NCI-H2171 treated with DMSO at 0.1 percent for 48 hours (cell line): ENCODE measurements at regions not wholly inside any gene's neighbourhood (a gene's known extent, or its start where the extent isn't known, plus 50 kb on each side); places are given as distances from the start of the nearest gene placed in this dataset.
"Not testable (repeated sequence)": the region's sequence is repeated elsewhere in the genome, so short reads cannot be mapped to it uniquely, and the experiment has no call there.

Experiments used
- DNase-seq: peaks from one replicate; lab custom pipeline; 2025; lab: John Stamatoyannopoulos, UW

DNA sequence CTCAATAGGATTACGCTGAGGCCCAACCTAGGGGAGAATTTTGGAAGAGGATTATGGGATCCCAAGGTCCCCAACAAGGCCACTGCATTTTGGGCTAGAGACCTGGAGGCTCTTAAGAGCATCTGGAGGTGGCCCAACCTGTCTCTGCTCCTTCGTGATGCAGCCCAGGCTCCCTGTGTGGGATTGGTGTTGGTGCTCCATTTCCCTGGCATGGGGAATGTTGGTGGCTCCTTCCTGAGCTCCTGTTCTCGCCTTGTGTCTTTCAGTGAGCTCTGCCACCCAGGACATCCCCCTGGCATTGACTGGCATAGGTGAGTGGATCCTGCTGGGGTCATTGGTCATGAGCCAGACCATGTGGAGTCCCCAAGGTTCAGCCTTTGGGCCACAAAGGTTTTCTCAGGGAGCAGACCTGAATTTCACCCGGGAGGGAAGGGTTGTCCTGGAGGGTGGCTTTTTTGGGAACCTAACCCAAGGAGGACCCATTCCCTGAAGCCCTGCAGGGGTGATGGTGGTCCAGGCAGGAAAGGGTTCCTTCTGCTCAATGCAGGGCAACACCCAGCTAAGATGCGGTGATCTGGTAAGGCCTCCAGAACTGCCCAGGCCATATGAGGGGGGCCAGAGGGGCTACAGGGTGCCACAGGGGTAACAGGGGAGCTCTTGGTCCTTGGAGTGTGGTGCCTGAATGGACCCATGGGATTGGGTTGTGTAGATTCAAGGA lies 202.5 kb downstream of the UBE3A start:
- no peak for DNase-seq

DNA sequence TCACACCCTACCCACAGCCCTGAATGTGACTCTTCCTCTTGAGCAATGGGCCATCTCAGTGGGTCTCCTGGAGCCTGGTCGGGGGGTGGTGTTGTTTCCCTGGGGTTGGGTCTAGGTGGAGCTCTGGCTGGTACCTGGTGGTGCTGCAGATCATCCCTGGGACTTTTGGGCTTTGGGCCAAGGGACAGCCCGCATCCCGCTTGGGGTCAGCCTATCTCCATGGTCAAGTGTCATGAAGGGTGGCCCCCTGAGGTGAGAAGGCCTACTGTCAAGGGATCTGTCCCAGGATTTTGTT lies 202.0 kb downstream of the UBE3A start:
- no peak for DNase-seq

DNA sequence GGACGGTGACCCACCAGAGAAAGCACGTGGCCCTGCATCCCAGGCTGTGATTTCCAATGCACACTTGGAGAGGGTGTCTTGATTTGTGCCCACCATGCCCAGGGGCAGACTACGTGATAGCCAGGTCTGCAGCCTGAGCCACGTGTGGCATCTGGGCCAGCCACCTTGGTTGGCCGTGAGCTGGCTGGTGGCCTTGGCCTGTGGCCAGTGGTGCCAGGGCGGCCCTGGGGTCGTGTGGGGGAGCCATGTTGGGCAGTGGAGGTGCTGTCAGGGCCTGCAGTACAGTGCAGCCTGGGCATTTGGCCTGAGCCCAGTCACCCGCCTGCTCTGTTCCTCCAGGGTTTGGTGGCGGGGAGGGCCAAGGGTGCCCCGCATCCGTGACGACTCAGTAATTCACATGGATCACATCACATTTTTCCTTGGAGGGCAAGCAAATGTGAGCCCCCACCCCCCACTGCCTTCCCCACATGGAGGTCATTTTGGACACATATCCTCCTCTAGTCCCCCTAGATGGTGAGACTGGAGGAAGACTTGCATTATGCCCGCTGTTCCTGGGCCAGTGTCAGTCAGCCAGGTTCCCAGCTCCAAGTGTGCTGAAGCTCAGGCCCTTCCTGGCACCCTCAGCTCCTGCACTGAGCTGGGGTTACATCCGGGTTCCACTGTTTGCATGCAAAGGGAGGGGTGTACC lies 201.4 kb downstream of the UBE3A start:
- DNase-seq: no peak

DNA sequence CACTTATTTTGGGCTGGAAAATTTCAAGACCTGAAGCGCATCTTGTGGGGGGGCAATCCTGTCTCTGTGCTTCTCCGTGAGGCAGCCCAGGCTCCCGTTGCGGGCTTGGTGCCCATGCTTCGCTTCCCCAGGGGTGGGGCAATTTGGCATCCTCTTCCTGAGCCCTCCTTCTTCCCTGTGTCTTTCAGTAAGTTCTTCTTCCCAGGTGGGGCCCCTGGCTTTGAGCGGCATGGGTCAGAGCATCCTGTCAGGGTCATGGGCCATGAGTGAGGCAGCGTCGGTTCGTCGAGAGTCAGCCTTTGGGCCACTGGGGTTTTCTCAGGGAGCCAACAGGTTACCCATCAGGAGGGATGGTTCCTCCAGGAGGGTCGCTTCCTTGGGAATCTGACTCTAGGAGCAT lies 200.7 kb downstream of the UBE3A start:
- no peak for DNase-seq

DNA sequence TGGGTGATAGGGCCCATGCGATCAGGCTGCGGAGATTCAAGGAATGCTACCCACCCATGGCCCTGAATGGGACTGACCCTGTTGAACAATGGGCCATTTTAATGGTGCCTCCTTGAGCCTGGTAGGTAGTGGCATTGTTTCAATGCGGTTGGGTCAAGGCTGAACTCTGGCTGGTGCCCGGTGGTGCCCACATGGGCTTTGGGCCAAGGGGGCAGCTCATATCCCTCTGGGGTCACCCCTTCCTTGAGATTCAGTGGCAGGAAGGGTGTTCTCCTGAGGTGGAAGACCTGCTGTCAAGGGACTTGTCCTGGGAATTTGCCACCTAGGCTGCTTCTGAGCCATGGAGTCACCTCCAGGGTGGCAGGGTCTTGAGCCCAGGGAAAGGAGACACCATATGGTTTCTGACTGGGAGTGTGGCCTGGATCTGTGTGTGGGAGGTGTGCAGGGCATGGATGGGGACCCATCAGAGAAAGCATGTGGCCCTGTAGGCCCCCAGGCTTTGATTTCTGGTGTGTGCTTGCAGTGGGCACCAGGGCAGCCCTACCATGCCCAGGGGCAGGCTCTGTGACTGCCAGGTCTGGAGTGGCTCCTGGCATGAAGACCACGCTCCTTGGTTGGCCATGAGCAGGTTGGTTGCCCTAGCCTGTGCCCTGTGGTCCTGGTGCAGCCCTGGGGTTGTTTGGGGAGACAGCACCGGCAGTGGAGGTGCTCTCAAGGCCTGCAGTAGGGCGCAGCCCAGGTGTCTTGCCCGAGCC lies 199.9 kb downstream of the UBE3A start:
- DNase-seq: no peak

DNA sequence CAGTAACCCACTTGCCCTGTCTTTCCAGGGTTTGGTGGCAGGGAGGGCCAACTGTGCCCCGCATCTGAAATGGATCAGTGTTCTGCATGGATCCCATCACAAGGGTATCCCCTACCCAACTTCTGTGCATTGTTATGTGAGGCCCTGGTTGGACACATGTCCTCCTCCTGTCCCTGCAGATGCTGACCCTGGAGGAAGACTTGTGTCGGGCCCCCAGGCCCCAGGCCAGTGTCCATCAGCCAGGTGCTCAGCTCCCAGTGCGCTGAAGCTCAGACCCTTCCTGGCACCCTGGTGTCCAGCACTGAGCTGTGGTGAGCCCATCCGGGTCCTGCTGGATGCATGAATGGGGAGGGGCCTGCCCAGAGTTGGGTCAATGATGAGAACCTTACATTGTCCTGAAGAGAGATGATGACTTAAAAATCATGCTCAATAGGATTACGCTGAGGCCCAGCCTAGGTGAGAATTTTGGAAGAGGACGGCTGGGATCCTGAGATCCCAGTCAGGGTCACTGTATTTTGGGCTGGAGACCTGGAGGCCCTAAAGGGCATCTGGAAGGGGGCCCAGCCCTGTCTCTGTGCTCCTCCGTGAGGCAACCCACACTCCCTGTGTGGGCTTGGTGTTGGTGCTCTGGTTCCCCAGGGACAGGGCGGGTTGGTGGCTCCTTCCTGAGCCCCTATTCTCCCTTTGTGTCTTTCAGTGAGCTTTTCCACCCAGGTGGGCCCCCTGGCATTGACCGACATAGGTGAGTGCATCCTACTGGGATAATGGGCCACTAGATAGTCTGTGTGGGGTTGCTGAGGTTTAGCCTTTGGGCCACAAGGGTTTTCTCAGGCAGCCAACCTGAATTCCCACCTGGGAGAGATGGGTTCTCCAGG lies 199.1 kb downstream of the UBE3A start:
- DNase-seq: no peak

DNA sequence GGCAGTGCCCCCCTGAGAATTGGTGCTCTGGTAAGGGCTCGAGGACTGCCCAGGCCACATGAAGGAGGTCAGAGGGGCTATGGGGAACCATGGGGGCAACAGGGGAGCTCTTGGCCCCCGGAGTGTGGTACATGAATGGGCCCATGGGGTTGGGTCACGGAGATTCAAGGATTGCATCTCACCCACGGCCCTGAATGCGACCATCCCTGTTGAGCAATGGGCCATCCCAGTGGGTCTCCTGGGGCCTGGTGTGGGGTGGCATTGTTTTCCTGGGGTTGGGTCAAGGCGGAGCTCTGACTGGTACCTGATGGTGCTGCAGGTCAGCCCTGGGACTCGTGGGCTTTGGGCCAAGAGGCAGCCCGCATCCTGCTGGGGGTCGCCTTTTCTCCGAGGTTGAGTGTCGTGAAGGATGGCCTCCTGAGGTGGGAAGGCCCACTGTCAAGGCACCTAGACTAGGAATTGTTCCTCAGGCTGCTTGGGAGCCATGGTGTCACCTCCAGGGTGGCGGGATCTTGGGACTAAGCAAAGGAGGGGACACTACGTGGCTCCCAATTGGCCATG lies 198.3 kb downstream of the UBE3A start:
- no peak for DNase-seq

DNA sequence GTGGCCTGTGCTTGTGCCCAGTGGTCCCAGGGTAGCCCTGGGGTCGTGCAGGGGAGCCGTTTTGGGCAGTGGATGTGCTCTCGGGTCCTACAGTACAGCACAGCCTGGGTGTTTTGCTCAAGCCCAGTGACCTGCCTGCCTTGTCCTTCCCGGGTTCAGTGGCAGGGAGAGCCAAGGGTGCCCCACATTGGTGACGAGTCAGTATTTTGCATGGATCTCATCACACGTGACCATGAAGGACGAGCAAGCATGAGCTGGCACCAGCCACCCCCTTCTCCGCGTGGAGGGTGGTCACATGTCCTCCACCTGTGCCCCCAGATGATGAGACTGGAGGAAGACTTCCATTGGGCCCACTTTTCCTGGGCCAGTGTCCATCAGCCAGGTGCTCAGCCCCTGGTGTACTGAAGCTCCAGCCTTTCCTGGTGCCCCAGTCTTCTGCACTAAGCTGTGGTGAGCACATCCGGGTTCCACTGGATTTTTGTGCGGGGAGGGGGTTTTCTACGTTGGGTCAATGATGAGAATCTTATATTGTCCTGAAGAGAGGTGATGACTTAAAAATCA lies 197.5 kb downstream of the UBE3A start:
- no peak for DNase-seq

DNA sequence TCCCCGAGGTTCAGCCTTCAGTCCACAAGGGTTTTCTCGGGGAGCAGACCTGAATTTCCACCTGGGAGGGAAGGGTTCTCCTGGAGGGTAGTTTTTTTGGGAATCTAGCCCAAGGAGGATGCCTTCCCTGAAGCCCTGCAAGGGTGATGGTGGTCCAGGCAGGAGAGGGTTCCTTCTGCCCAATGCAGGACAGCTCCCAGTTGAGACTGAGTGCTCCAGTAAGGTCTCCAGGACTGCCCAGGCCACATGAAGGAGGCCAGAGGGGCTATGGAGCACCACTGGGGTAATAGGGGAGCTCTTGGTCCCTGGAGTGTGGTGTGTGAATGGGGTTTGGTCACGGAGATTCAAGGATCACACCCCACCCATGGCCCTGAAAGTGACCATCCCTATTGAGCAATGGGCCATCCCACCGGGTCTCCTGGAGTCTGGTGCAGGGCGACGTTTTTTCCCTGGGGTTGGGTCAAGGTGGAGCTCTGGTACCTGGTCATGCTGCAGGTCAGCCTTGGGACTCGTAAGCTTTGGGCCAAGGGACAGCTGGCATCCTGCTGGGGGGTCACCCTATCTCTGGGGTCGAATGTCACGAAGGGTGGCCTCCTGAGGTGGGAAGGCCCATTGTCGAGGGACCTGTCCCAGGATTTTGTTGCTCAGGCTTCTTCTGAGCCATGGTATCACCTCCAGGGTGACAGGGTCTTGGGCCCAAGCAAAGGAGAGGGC lies 196.5 kb downstream of the UBE3A start:
- no peak for DNase-seq

DNA sequence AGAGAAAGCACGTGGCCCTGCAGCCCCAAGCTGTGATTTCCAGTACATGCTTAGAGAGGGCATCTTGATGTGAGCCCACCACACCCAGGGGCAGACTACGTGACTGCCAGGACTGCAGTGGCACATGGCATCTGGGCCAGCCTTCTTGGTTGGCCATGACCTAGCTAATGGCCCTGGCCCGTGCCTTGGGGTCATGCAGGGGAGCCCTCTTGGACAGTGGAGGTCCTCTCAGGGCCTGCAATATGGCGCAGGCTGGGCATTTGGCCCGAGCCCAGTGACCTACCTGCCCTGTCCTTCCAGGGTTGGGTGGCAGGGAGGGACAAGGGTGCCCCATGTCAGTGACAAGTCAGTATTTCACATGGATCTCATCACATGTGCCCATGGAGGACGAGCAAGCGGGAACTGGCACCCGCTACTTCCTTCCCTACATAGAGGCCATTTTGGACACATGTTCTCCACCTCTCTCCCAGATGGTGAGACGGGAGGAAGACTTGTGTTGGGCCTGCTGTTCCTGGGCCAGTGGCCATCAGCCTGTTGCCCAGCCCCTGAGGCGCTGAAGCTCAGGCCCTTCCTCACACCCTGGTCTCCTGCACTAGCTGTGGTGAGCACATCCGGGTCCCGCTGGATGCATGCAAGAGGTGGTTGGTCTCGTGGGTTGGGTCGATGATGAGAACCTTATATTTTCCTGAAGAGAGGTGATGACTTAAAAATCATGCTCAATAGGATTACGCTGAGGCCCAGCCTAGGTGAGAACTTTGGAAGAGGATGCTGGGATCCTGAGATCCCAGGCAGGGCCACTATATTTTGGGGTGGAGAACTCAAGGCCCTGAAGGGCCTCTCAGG lies 195.6 kb downstream of the UBE3A start:
- DNase-seq: no peak

DNA sequence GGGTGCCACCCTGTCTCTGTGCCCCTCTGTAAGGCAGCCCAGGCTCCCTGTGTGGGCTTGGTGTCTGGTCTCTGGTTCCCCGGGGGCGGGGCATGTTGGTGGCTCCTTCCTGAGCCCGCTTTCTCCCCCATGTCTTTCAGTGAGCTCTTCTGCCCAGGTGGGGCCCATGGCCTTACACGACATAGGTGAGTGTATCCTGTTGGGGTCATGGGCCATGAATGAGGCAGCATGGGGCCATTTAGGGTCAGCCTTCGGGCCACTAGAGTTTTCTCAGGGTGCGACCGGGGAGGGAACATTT lies 195.1 kb downstream of the UBE3A start:
- DNase-seq: no peak

DNA sequence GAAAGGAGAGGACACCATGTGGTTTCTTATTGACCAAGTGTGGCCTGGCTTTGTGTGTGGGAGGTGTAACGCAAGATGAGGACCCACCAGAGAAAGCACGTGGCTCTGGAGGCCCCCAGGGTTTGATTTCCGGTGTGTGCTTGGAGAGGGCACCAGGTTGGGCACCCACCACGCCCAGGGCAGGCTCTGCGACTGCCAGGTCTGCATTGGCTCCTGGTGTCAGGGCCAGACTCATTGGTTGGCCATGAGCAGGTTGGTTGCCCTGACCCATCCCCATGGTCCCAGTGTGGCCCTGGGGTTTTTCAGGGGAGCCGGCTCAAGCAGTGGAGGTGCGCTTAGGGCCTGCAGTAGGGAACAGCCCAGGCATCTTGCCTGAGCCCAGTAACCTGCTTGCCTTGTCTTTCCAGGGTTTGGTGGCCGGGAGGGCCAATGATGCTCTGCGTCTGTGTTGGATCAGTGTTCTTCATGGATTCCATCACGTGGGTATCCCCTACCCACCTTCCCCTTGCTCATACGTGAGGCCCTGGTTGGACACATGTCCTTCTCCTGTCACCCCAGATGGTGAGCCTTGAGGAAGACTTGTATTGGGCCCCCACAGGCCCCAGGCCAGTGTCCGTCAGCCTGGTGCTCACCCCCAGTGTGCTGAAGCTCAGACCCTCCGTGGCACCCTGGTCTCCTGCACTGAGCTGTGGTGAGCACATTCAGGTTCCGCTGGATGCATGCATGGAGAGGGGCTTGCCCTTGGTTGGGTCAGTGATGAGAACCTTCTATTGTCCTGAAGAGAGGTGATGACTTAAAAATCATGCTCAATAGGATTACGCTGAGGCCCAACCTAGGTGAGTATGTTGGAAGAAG lies 193.9 kb downstream of the UBE3A start:
- no peak for DNase-seq

DNA sequence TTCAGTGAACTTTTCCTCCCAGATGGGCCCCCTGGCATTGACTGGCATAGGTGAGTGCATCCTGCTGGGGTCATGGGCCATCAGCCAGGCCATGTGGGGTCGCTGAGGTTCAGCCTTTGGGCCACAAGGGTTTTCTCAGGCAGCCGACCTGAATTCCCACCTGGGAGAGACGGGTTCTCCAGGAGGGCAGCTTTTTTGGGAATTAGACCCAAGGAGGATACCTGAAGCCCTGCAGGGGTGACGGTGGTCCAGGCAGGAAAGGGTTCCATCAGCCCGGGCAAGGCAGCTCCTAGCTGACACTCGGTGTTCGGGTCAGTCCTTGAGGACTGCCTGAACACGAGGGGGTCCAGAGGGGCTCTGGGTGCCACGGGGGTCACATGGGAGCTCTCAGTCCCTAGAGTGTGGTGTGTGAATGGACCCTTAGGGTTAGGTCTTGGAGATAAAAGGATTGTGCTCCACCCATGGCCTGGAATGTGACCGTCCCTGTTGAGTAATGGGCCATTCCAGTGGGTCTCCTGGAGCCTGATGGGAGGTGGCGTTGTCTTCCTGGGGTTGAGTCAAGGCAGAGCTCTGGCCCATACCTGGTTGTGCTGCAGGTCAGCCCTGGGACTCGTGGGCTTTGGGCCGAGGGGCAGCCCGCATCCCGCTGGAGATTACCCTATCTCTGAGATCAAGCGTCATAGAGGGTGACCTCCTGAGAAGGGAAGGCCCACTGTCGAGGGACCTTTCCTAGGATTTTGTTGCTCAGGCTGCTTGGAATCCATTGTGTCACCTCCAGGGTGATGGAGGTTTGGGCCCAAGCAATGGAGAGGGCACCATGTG lies 192.8 kb downstream of the UBE3A start:
- DNase-seq: no peak

DNA sequence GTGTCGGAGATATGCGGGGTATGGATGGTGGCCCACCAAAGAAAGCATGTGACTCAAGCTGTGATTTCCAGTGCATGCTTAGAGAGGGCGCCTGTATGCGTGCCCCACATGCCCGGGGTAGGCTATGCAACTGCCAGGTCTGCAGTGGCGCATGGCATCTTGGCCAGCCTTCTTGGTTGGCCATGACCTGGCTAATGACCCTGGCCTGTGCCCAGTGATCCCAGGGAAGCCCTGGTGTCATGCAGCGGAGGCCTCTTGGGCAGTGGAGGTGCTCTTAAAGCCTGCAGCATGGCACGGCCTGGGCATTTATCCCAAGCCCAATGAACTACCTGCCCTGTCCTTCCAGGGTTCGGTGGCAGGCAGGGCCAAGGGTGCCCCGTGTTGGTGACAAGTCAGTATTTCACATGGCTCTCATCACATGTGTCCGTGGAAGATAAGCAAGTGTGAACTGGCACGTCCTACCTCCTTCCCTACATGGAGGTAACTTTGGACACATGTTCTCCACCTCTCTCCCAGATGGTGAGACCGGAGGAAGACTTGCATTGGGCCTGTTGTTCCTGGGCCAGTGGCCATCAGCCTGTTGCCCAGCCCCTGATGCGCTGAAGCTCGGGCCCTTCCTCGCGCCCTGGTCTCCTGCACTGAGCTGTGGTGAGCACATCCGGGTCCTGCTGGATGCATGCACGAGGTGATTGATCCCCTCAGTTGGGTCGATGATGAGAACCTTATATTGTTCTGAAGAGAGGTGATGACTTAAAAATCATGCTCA lies 192.0 kb downstream of the UBE3A start:
- DNase-seq: no peak

DNA sequence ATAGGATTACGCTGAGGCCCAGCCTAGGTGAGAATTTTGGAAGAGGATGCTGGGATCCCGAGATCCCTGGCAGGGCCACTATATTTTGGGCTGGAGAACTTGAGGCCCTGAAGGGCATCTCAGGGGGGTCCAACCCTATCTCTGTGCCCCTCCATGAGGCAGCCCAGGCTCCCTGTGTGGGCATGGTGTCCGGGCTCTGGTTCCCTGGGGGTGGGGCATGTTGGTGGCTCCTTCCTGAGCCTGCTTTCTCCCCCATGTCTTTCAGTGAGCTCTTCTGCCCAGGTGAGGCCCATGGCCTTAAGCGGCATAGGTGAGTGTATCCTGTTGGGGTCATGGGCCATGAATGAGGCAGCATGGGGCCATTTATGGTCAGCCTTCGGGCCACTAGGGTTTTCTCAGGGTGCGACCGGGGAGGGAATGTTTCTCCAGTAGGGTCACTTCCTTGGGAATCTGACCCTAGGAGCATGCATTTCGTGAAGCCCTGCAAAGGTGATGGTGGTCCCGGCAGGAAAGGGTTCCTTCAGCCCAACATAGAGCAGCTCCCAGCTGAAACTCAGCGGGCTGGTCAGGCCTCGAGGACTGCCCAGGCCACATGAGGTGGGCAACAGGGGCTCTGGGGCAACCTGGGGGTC lies 191.3 kb downstream of the UBE3A start:
- DNase-seq: no peak

DNA sequence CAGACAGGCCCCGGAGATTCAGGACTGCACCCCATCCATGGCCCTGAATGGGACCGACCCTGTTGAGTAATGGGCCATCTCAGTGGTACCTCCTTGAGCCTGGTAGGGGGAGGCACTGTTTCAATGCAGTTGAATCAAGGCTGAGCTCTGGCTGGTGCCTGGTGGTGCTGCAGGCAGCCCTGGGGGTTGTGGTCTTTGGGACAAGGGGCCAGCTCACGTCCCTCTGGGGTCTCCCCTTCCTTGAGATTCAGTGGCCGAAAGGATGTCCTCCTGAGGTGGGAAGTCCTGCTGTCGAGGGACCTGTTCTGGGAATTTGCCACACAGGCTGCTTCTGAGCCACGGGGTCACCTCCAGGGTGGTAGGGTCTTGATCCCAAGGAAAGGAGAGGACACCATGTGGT lies 190.7 kb downstream of the UBE3A start:
- DNase-seq: not testable (repeated sequence)

DNA sequence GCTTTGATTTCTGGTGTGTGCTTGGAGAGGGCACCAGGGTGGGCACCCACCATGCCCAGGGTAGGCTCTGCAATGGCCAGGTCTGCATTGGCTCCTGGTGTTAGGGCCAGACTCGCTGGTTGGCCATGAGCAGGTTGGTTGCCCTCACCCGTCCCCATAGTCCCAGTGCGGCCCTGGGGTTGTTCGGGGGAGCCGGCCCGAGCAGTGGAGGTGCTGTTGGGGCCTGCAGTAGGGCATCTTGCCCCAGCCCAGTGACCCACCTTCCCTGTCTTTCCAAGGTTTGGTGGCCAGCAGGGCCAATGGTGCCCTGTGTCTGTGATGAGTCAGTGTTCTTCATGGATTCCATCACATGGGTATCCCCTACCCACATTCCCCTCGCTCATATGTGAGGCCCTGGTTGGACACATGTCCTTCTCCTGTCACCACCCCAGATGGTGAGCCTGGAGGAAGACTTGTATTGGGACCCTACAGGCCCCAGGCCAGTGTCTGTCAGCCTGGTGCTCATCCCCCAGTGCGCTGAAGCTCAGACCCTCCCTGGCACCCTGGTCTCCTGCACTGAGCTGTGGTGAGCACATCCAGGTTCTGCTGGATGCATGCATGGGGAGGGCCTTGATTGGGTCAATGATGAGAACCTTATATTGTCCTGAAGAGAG lies 190.1 kb downstream of the UBE3A start:
- DNase-seq: no peak
